Upper lobe of right lung (tissue), 1 donor: ENCODE measurements at regions not wholly inside any gene's neighbourhood (a gene's known extent, or its start where the extent isn't known, plus 50 kb on each side); places are given as distances from the start of the nearest gene placed in this dataset.

ENCODE experiments used
- ATAC-seq: fragments of 200-7000 bp; cut with Tn5 transposase; one replicate; pipeline ENCODE4 v1.9.1; 2020; ENCODE audit warnings: mild to moderate bottlenecking, moderate library complexity
- DNase-seq: peaks from one replicate; pipeline ENCODE4 v3.0.0-alpha.2; 2020
- H3K27ac ChIP-seq: fragments of 200-600 bp; one replicate; pipeline ENCODE4 v1.8.0; 2022
- H3K27me3 ChIP-seq: fragments of 200-600 bp; one replicate; pipeline ENCODE4 v1.8.0; 2022; ENCODE audit warnings: mild to moderate bottlenecking
- H3K36me3 ChIP-seq: fragments of 200-600 bp; one replicate; pipeline ENCODE4 v1.8.0; 2022
- H3K4me1 ChIP-seq: fragments of 200-600 bp; one replicate; pipeline ENCODE4 v1.8.0; 2022
- H3K4me3 ChIP-seq: fragments of 200-600 bp; one replicate; pipeline ENCODE4 v1.8.0; 2022; ENCODE audit warnings: mild to moderate bottlenecking
- H3K9me3 ChIP-seq: fragments of 200-600 bp; one replicate; pipeline ENCODE4 v1.8.0; 2022
- intact Hi-C: fragments of 100-400 bp; cut with DNase I; formaldehyde crosslinking; loops from one replicate; pipeline ENCODE4 v1.11.0; 2022
- TF ChIP-seq, protein P1 (sequence below): fragments of 200-600 bp; IDR thresholded peaks from one replicate; pipeline ENCODE4 v1.8.0; 2022; ENCODE audit warnings: antibody characterized with exemption
- donor health status: DM: no; HTN: yes; CAD: no; lungs with severe emphysema.

DNA sequence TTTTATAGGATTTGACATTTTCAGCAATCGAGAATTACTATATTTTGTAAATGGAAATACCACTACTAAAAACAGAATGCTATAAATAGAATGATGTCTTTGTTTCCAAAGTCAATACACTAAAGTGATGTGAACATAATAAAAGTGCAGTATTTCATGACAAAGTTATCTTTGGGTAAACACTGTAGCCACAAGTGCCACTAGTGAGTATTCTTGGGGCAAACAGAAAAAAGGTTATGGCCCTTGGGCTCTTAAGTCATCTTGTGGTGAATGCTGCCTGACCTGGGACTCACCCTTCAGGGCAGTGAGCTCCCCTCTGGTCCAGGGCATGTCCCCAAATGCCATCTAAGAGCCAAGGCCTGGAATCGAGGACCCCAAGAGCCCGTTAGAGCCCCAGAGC lies 99.2 kb upstream of the KYNU start:
- Histone ChIP-seq H3K9me3 (no peaks in the 10 kb centered on the region), H3K4me1 (no peaks in the 10 kb centered on the region), H3K27me3 (no peaks in the 10 kb centered on the region), H3K27ac (no peak overlapping the region), H3K36me3 (no peaks in the 10 kb centered on the region), H3K4me3 (no peak overlapping the region)
- DNase-seq: no peak
- intact Hi-C loops: no loop called here
- TF ChIP-seq, protein P1, sequence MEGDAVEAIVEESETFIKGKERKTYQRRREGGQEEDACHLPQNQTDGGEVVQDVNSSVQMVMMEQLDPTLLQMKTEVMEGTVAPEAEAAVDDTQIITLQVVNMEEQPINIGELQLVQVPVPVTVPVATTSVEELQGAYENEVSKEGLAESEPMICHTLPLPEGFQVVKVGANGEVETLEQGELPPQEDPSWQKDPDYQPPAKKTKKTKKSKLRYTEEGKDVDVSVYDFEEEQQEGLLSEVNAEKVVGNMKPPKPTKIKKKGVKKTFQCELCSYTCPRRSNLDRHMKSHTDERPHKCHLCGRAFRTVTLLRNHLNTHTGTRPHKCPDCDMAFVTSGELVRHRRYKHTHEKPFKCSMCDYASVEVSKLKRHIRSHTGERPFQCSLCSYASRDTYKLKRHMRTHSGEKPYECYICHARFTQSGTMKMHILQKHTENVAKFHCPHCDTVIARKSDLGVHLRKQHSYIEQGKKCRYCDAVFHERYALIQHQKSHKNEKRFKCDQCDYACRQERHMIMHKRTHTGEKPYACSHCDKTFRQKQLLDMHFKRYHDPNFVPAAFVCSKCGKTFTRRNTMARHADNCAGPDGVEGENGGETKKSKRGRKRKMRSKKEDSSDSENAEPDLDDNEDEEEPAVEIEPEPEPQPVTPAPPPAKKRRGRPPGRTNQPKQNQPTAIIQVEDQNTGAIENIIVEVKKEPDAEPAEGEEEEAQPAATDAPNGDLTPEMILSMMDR: no peak
- ATAC-seq: peak; percentile 53

DNA sequence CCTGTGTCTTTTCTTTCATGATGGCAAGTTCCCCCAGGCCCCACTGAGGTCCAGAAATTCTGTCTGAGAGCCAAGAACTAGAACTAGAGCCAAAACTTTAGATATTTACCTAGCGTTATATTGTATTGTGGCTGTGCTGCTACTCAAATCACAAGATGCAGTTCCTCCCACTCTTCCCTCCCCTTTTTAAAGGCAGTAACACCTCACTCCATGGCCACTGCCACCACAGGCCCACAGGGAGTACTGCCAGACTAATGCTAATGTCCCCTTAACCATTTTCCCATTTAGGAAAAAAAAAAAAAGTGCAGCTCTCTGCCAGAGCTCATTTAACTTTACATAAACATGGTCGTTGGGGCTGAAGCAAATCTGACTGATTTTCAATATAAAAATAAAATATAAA lies 99.7 kb upstream of the KYNU start:
- no peak overlapping the region for H3K4me3 ChIP-seq
- DNase-seq (no peak), ATAC-seq (no peak)
- H3K27ac ChIP-seq: no peak overlapping the region
- intact Hi-C loops: no loop called here
- H3K36me3 ChIP-seq: no peaks in the 10 kb centered on the region
- H3K27me3 ChIP-seq: no peaks in the 10 kb centered on the region
- TF ChIP-seq, protein P1: no peak
- no peaks in the 10 kb centered on the region for H3K9me3 ChIP-seq
- H3K4me1 ChIP-seq: no peaks in the 10 kb centered on the region

DNA sequence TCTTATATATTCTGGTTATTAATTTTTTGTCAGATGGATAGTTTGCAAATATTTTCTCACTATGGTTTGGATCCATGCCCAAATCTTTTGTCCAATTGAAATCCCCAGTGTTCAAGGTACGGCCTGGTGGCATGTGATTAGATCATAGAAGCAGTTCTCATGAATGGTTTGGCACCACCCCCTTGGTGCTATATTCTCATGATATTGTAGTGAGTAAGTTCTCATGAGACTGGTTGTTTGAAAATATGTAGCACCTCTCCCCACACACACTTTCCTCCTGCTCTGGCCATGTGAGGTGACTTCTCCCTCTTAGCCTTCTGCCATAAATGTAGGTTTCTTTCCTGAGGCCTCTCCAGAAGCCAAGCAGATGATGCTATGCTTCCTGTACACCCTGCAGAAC lies 107.7 kb upstream of the KYNU start:
- H3K27ac ChIP-seq: no peak overlapping the region
- ATAC-seq (no peak), DNase-seq (no peak)
- H3K4me1 ChIP-seq: no peaks in the 10 kb centered on the region
- TF ChIP-seq, protein P1: no peak
- no peak overlapping the region for H3K4me3 ChIP-seq
- H3K27me3 ChIP-seq: no peaks in the 10 kb centered on the region
- intact Hi-C loops: no loop called here
- peaks cover 5% of the 10 kb centered on the region for H3K9me3 ChIP-seq
- no peaks in the 10 kb centered on the region for H3K36me3 ChIP-seq

DNA sequence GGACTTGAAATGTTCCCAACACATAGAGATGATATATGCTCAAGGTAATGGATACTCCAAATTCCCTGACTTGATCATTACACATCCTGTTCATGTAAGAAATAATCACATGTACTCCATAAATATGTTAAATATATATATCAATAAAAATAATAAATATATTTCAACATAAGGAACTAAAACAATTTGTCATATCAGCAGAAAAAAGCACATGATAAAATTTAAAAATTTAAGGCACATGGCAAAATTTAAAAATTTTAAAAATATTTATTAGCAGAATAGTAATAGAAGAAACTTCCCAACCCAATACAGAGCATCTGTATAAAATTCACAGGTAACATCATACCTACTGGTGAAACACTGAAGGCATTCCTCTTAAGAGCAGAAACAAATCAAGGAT lies 109.6 kb upstream of the KYNU start:
- peaks cover 5% of the 10 kb centered on the region for H3K9me3 ChIP-seq

DNA sequence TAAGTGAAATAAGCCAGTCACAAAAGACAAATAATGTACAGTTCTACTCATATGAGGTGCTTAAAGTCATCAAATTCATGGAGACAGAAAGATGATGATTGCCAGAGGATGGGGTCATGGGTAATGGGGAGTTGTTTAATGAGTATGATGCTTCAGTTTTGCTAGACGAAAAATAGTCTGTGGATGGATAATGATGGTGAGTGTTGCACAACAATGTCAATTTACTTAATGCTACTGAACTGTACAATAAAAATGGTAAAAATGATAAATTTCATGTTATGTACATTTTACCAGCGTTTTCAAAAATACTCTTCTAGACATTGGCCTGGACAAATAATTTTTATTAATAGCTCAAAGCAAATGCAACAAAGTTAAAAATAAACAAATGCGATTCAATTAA lies 118.5 kb upstream of the KYNU start:
- no peak for ATAC-seq
- intact Hi-C loops: no loop called here
- DNase-seq: no peak
- TF ChIP-seq, protein P1: no peak
- Histone ChIP-seq H3K9me3 (no peaks in the 10 kb centered on the region), H3K27me3 (no peaks in the 10 kb centered on the region), H3K36me3 (no peaks in the 10 kb centered on the region), H3K4me3 (no peak overlapping the region), H3K4me1 (no peaks in the 10 kb centered on the region), H3K27ac (no peak overlapping the region)

More for the DNA sequence above, 109.6 kb upstream of the KYNU start:
- intact Hi-C loops: no loop called here
- TF ChIP-seq, protein P1: no peak
- no peaks in the 10 kb centered on the region for H3K27me3 ChIP-seq
- H3K4me1 ChIP-seq: no peaks in the 10 kb centered on the region
- no peak overlapping the region for H3K27ac ChIP-seq
- DNase-seq (no peak), ATAC-seq (no peak)
- H3K4me3 ChIP-seq: no peak overlapping the region
- no peaks in the 10 kb centered on the region for H3K36me3 ChIP-seq

DNA sequence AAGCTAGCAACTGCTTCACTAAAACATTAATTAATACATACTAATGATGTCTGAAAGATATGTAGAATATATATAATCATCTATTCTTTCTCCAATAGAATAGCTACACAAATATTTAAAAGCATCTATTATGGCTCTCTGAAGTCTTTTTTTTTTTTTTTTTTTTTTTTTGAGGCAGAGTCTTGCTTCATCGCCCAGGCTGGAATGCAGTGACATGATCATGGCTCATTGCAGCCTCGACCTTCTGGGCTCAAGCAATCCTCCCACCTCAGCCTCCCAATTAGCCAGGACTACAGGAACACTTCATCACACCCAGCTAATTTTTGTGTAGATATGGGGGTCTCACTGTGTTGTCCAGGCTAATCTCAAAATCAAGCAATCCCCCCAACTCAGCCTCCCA lies 120.4 kb upstream of the KYNU start:
- ATAC-seq (no peak), DNase-seq (no peak)
- H3K9me3 ChIP-seq: no peaks in the 10 kb centered on the region
- H3K4me3 ChIP-seq: no peak overlapping the region
- no peaks in the 10 kb centered on the region for H3K4me1 ChIP-seq
- TF ChIP-seq, protein P1: no peak
- H3K27me3 ChIP-seq: no peaks in the 10 kb centered on the region
- intact Hi-C loops: no loop called here
- no peaks in the 10 kb centered on the region for H3K36me3 ChIP-seq
- H3K27ac ChIP-seq: no peak overlapping the region
